ENCODE measurements at regions not wholly inside any gene's neighbourhood (a gene's known extent, or its start where the extent isn't known, plus 50 kb on each side); places are given as distances from the start of the nearest gene placed in this dataset.

DNA sequence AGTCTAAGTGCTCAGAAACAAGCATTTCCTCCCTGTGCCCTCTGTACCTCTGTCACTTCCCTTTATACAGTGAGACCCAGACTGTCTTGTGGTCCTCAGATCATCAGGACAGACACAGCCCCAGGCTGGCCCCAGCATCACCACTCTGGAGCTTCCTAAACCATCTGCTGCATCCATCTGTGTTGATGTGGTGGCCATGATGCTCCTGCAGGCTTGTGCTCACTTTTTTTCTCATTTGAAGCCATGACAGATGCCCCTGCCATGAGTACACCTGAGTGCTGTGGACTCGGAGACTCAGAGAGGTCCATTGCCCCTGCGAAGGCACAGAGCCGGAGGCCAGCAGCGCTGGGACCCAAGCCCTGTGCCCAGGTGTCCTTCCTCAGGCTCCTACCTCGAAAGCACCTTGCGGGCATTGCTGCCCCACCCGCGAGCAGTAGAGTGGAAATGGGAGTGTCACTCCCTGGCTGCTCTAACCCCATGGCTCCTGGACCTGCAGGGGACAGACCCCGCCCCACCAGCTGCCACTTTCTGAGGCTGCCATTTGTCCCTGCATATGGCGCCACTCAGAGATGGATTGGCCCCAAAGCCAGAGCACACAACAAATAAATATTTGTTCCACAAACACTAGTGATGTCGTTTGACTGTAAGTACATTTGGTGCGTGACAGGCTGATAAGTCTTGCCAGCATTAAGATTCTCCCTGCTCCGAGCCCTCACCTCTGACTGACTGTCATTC is 593.5 kb downstream of the TBC1D22A start:
- TF ChIP-seq, protein P1, sequence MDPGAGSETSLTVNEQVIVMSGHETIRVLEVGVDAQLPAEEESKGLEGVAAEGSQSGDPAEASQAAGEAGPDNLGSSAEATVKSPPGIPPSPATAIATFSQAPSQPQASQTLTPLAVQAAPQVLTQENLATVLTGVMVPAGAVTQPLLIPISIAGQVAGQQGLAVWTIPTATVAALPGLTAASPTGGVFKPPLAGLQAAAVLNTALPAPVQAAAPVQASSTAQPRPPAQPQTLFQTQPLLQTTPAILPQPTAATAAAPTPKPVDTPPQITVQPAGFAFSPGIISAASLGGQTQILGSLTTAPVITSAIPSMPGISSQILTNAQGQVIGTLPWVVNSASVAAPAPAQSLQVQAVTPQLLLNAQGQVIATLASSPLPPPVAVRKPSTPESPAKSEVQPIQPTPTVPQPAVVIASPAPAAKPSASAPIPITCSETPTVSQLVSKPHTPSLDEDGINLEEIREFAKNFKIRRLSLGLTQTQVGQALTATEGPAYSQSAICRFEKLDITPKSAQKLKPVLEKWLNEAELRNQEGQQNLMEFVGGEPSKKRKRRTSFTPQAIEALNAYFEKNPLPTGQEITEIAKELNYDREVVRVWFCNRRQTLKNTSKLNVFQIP (CRISPR knock-in tag; IDR thresholded peaks at IDR 0.05; ENCODE audit: borderline replicate concordance, low read depth): no peak
- no peak for TF ChIP-seq CSDC2 (CRISPR knock-in tag; IDR thresholded peaks at IDR 0.05)
- TF ChIP-seq, protein P2, sequence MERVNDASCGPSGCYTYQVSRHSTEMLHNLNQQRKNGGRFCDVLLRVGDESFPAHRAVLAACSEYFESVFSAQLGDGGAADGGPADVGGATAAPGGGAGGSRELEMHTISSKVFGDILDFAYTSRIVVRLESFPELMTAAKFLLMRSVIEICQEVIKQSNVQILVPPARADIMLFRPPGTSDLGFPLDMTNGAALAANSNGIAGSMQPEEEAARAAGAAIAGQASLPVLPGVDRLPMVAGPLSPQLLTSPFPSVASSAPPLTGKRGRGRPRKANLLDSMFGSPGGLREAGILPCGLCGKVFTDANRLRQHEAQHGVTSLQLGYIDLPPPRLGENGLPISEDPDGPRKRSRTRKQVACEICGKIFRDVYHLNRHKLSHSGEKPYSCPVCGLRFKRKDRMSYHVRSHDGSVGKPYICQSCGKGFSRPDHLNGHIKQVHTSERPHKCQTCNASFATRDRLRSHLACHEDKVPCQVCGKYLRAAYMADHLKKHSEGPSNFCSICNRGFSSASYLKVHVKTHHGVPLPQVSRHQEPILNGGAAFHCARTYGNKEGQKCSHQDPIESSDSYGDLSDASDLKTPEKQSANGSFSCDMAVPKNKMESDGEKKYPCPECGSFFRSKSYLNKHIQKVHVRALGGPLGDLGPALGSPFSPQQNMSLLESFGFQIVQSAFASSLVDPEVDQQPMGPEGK (CRISPR knock-in tag; IDR thresholded peaks at IDR 0.05; ENCODE audit: borderline replicate concordance): no peak
- no peak for TF ChIP-seq ZC3H10 (CRISPR knock-in tag; IDR thresholded peaks at IDR 0.05)
- TF ChIP-seq OSR1 (CRISPR knock-in tag; IDR thresholded peaks at IDR 0.05): no peak
- TF ChIP-seq TOX (CRISPR knock-in tag; IDR thresholded peaks at IDR 0.05; ENCODE audit: borderline replicate concordance): no peak
- no peak for TF ChIP-seq RARB (CRISPR knock-in tag; IDR thresholded peaks at IDR 0.05)
- no peak for TF ChIP-seq ZFP30 (CRISPR knock-in tag; IDR thresholded peaks at IDR 0.05)
- TF ChIP-seq ARNTL (CRISPR knock-in tag; IDR thresholded peaks at IDR 0.05; ENCODE audit: borderline replicate concordance, low read depth): no peak
- TF ChIP-seq, protein P3, sequence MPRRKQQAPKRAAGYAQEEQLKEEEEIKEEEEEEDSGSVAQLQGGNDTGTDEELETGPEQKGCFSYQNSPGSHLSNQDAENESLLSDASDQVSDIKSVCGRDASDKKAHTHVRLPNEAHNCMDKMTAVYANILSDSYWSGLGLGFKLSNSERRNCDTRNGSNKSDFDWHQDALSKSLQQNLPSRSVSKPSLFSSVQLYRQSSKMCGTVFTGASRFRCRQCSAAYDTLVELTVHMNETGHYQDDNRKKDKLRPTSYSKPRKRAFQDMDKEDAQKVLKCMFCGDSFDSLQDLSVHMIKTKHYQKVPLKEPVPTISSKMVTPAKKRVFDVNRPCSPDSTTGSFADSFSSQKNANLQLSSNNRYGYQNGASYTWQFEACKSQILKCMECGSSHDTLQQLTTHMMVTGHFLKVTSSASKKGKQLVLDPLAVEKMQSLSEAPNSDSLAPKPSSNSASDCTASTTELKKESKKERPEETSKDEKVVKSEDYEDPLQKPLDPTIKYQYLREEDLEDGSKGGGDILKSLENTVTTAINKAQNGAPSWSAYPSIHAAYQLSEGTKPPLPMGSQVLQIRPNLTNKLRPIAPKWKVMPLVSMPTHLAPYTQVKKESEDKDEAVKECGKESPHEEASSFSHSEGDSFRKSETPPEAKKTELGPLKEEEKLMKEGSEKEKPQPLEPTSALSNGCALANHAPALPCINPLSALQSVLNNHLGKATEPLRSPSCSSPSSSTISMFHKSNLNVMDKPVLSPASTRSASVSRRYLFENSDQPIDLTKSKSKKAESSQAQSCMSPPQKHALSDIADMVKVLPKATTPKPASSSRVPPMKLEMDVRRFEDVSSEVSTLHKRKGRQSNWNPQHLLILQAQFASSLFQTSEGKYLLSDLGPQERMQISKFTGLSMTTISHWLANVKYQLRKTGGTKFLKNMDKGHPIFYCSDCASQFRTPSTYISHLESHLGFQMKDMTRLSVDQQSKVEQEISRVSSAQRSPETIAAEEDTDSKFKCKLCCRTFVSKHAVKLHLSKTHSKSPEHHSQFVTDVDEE (CRISPR knock-in tag; IDR thresholded peaks at IDR 0.05): no peak
- no peak for TF ChIP-seq ZNF70 (CRISPR knock-in tag; IDR thresholded peaks at IDR 0.05)

Data from SK-N-SH treated with all-trans-retinoic acid at 6 μM for 48 hours (cell line).